HG02610 (cell line): ENCODE measurements at regions not wholly inside any gene's neighbourhood (a gene's known extent, or its start where the extent isn't known, plus 50 kb on each side); places are given as distances from the start of the nearest gene placed in this dataset.

ENCODE experiments used
- ATAC-seq: cut with Tn5 transposase; IDR thresholded peaks from one replicate; pipeline ENCODE4 v1.9.1; 2021; ENCODE audit warnings: mild to moderate bottlenecking, moderate library complexity; ENCODE audit not compliant: unreplicated experiment

- ATAC-seq: no peak
These were observed 854.4 kb downstream of the SQOR start for GRCh38 chr15:46489276-46489675.

- no peak for ATAC-seq
These were observed 861.8 kb downstream of the SQOR start for GRCh38 chr15:46496491-46497115.

- no peak for ATAC-seq
These were observed 867.8 kb downstream of the SQOR start for GRCh38 chr15:46502667-46503066.

- no peak for ATAC-seq
These were observed 883.6 kb downstream of the SQOR start for GRCh38 chr15:46518381-46518780.

- no peak for ATAC-seq
These were observed 888.9 kb downstream of the SQOR start for GRCh38 chr15:46523701-46524100.

GRCh38 chr15:46525984-46526725 lies 891.3 kb downstream of the SQOR start:
- no peak for ATAC-seq

GRCh38 chr15:46526726-46527110 lies 891.9 kb downstream of the SQOR start:
- ATAC-seq: no peak

GRCh38 chr15:46543626-46544025 lies 908.8 kb downstream of the SQOR start:
- no peak for ATAC-seq

- no peak for ATAC-seq
These were observed 914.2 kb downstream of the SQOR start for GRCh38 chr15:46548989-46549388.

GRCh38 chr15:46552316-46552715 lies 917.5 kb downstream of the SQOR start:
- no peak for ATAC-seq

- no peak for ATAC-seq
These were observed 920.7 kb downstream of the SQOR start for GRCh38 chr15:46555547-46555946.

- ATAC-seq: no peak
These were observed 921.2 kb downstream of the SQOR start for GRCh38 chr15:46556010-46556409.

GRCh38 chr15:46556559-46557379 lies 921.9 kb downstream of the SQOR start:
- no peak for ATAC-seq

- ATAC-seq: no peak
These were observed 933.1 kb downstream of the SQOR start for GRCh38 chr15:46567968-46568367.

GRCh38 chr15:46569781-46570180 lies 935.0 kb downstream of the SQOR start:
- no peak for ATAC-seq

GRCh38 chr15:46576646-46577395 lies 942.0 kb downstream of the SQOR start:
- no peak for ATAC-seq

- no peak for ATAC-seq
These were observed 942.9 kb downstream of the SQOR start for GRCh38 chr15:46577767-46578166.

GRCh38 chr15:46580487-46580886 lies 945.7 kb downstream of the SQOR start:
- ATAC-seq: no peak

GRCh38 chr15:46580924-46581323 lies 946.1 kb downstream of the SQOR start:
- ATAC-seq: no peak

GRCh38 chr15:46589088-46589487 lies 954.3 kb downstream of the SQOR start:
- no peak for ATAC-seq

GRCh38 chr15:46591462-46591861 lies 956.6 kb downstream of the SQOR start:
- no peak for ATAC-seq
